NCI-H2227 (cell line): ENCODE measurements at regions not wholly inside any gene's neighbourhood (a gene's known extent, or its start where the extent isn't known, plus 50 kb on each side); places are given as distances from the start of the nearest gene placed in this dataset.
"Not testable (repeated sequence)": the region's sequence is repeated elsewhere in the genome, so short reads cannot be mapped to it uniquely, and the experiment has no call there.

ENCODE experiments used
- DNase-seq: peaks from one replicate; lab custom pipeline; 2025; ENCODE audit not compliant: unreplicated experiment; lab: John Stamatoyannopoulos, UW

DNA sequence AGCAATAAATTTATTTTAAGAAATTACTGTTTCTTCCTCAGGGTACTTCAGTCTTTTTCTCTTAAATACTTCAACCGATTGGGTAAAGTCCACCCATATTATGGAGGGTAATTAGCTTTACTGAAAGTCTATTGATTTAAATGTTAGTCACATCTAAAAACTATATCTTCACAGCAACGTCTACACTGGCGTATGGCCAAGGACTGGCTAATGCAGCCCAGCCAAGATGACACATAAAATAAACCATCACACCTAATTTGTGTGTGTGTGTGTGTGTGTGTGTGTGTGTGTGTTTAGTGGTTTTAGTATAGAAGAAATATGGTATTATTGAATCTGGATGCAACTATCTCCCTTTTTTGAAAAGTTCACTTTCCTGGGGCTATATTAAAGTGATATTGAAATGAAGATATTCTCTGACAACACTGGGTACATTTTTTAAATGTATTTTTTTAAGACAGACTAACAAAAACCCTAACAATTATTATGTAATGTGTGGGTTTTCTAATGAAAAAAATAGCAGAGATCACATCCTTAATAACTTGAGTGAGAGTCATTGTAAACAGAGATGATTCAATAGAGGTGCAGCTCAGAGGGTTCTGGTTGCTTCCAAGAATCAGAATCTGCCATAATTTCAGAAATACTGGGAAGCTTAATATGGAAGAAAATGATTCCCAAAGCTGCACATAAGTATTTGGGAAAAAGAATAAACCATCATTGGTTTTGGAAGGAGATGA, 584.2 kb upstream of the MBL2 start:
- no peak for DNase-seq

DNA sequence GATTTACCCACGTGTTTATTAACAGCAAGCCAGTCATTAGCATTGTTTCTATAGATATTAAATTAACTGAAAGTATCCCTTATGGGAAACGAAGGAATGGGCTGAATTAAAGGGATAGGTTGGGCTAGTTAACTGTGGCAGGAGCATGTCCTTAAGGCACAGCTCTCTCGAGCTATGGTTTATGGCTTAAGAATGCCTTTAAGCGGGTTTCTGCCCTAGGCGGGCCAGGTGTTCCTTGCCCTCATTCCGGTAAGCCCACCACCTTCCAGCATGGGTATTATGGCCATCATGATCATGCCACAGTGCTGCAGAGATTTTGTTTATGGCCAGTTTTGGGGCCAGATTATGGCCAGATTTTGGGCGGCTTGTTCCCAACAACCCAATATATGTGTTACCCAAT, 569.9 kb upstream of the MBL2 start:
- DNase-seq, result not testable (repeated sequence)

DNA sequence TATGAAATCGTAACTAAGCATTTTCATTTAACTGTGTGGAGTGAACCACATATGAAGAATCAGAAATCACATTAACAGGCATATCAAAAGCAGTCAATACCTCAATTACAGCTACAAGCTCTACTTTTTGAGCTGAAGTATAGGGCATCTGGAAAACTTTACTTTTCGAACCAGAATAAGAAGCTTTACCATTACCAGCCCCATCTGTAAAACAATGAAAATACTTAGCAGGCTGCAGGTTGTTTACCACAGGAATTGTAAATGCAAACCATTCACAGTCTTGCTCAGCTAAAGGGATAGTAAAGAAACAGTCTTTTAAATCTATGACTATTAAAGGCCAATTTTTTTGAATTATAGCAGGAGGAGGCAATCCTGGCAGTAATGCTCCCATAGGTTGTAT, 565.6 kb upstream of the MBL2 start:
- not testable (repeated sequence) for DNase-seq

DNA sequence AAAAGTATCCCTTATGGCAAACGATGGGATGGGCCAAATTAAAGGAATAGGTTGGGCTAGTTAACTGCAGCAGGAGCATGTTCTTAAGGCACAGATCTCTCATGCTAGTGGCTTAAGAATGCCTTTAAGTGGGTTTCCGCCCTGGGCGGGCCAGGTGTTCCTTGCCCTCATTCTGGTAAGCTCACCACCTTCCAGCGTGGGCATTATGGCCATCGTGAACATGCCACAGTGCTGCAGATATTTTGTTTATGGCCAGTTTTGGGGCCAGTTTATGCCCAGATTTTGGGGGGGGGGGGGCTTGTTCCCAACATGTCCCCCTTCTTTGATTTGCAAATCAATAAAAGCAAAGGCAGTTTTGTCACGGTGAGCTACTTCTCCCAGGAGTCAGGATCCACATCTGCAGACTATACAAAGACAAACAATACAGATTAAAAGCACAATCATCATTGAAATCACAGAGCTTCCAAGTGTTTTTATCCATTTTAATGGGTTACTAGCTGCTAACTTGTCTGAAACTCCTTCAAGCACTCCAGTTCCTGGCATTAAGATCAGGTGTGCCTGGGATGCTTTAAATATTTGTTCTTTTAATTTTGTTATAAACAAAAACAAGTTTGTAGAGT, 563.3 kb upstream of the MBL2 start:
- DNase-seq, result not testable (repeated sequence)

DNA sequence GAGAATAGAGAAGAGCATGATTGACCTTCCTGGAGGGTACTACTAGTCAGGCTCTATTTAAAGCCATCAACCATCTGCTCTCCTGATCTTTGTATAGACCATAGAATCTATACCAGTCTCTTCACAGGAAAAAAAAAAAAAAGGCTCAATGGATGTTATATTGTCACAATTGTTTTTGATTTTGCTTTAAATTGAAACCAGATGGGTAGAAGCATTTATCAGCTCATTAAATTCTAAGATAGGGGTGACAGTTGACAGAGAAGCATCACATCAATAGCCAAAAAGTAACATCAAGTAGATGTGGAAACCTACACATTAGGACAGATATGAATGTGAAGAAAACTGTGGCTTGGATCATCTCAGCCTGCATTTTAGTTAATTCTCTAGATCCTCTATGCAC, 558.9 kb upstream of the MBL2 start:
- DNase-seq, result peak; percentile 76

DNA sequence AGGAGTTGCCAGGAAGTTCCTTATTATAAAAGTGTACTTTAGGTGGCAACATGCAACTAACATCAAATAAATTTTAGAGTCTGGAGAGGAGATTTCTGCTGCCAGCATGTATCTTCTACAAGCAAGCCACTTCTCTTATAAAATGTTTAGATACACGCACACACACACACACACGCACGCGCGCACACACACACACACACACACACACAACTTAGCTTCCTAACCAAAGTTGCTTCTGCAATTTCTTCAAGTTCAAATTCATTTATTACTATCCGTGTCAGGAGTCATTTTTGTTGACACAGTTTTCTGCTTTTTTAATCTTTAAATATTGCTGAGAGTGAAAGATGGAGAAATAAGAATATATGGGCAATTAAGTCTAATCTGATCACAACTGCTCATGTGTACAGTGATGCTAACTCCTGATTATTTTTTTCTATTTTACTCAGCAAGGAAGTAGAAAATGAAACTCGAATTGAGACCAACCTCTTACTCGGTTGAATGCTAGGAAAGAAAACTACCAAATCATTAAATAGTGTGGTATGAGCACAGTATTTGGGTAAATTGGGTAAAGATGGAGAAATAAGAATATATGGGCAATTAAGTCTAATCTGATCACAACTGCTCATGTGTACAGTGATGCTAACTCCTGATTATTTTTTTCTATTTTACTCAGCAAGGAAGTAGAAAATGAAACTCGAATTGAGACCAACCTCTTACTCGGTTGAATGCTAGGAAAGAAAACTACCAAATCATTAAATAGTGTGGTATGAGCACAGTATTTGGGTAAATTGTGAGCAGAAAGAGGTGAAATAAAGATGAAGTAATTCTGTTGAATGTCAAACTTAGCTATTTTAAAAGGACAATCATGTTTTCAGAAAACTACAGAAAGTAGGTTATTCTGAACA, 554.1 kb upstream of the MBL2 start:
- not testable (repeated sequence) for DNase-seq

DNA sequence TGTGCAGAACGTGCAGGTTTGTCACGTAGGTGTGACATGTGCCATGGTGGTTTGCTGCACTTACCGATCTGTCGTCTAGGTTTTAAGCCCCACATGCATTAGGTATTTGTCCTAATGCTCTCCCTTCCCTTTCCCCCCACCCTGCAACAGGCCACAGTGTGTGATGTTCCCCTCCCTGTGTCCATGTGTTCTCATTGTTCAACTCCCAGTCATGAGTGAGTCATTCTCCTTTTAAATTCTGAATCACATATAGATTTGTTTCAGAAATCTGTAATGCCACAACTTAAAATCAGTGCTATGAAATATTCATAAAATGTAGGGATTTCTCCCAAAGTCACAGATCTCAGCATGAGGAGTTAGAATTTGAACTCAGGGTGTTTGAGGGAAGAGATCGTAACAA, 552.5 kb upstream of the MBL2 start:
- DNase-seq, result no peak

DNA sequence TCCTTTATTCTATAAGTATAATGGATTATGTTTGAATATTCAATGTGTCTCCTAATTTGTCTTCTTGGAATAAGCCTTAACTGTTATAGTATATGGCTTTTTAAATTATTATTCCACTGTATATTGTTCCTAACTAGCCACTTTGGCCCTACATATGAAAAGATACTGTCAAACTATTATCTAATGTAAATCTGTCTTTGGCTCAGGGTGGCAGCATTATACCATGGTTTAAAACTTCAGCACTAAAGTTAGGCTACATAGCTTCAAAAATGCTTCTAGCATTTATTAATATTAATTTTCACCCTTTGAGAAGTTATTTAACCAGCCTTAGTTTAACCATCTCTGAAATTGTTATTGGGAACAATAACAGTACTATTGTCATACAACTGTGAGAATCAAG, 543.1 kb upstream of the MBL2 start:
- no peak for DNase-seq

DNA sequence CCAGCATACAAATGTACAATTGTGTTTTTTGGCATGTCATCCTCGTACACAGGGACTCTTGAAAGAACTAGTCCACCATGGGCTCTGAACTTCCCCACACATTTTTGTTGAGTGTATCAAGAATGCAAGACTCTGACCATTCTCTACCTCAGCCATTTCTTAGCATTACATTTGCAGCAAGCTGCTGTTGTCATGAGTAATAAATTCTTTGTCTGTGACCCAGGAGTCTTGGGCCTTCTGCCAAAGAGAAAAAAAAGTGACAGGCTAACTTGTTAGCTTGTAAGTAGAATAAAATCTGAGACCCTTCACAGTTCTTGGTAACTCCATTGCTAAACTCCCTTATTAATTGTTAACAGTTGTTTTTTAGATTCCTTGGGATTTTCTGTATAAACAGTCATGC, 542.3 kb upstream of the MBL2 start:
- DNase-seq, result no peak

DNA sequence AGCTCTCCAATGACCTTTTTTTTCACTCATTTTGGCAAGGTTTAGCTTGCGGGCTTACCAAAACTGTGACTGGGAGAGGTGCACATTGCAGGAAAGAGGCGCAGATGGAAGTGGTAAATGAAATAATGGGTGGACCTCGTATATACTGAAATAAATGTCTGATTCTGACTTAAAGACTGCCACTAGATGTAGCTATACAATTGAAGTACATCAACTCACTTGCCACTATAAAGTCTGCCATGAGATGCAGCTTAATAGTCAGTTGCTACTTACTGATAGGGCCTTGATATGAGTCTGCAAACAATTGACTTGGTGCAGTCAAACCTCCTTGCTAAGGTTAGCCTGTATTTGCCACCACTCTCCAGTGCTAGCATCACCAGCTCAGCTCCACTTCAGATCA, 525.9 kb upstream of the MBL2 start:
- DNase-seq, result no peak

DNA sequence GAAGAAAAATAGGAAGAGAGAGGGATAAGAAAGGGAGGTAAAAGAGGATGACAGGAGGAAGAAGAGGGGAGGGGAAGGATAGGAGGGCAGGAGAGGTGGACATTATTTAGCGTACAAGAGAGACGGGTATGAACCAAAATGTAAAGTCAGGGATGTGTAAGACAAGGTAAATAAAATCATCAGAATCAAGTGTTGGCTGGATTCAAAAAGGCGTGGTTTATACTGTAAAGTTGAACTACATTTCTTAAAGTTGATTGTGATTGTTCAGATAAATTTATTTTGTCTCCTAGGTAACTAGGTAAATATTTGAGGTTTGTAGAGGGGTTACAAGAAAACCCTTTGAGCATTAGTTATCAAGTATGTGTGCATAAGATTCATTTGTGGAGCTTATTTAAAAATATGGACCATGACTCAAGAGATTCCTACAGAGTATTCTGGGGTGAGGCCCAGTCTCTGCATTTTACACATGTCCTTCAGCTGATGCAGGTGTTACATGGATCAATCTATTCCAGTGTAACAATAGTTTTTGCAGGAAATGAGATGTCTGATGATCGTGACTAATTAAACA, 512.1 kb upstream of the MBL2 start:
- DNase-seq, result no peak

DNA sequence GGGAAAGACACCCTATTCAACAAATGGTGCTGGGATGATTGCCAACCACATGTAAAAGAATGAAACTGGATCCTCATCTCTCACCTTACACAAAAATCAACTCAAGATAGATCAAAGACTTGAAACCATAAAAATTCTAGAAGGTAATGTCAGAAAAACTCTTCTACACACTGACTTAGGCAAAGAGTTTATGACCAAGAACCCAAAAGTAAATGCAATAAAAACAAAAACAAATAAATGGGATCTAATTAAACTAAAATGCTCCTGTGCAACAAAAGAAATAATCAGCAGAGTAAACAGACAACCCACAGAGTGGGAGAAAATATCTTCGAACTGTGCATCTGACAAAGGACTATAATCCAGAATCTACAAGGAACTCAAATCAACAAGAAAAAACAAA, 504.2 kb upstream of the MBL2 start:
- DNase-seq, result no peak

DNA sequence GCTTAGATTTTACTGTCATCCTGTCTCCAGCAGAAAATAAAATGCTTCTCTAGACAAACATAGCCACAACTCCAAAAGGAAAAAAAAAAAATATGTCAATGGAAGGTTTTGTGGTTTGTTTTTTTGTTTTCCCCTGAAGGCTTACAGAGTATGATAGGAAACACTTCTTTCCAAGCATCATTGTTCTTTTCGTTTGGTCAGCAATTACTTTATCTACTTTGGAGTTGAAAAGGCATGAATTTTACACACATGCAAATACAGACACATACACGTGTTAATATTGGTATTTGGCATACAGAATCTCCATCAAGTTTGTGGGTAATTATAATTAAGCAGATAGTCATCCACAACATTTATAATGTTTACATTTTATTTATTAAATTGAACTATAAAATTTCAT, 496.9 kb upstream of the MBL2 start:
- DNase-seq, result no peak

DNA sequence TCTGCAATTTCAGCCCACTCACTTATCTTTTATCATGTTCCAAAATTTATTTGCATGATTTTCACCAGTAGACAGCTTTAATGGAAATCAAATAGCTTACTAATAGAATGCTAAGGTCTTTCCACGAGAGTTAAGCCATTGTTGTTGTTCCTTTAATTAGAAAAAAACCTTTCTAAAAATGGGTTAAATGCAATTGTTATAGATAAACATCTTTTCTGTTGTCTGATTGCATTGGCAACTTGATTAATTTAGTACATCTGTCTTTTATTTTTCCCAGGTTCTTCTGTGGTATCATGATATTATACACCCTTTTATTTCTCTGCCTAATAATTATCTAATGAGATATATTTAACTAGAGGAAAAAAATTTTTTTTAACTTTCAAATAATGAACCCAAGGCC, 487.6 kb upstream of the MBL2 start:
- DNase-seq, result no peak

DNA sequence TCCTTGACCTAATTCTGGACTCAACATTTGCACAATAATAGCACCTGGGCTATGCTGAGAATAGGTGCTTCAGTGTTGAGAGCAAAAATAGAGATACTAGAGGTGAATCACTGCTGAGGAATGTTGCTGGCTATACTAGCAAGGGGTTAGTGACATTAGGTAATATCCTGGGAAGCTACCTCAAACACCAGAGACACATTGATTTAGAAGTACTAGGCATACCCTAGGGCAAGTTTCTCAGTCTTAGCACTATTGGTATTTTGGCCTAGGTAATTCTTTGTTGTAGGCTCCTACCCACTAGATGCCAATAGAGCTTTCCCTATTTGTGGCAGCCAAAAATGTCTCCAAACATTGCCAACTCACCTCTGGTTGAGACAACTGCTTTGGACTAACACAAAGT, 484.0 kb upstream of the MBL2 start:
- DNase-seq, result no peak

DNA sequence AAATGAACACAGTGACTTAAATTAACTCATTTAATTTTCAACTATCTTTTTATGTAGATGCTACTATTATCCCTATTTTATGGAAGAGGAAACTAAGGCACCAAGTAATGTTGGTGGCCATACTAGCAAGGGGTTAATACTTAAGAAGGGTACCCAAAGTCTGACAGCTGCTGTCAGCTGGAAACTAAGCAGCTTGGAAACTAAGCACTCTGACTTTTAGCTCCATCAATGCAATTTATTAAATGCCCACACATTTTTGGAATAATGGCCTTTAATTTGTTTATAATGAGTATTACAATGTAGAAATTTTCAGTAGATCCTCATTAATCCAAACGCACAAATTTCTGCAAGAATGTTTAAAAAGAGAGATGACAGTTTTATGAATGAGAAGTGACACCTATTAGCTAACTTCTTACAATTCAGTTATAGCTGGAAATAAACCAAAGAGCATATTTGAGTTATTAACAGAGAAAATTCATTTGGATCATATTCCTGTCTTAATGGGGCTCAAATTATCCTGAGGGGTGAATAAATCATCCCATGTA, 483.1 kb upstream of the MBL2 start:
- no peak for DNase-seq

DNA sequence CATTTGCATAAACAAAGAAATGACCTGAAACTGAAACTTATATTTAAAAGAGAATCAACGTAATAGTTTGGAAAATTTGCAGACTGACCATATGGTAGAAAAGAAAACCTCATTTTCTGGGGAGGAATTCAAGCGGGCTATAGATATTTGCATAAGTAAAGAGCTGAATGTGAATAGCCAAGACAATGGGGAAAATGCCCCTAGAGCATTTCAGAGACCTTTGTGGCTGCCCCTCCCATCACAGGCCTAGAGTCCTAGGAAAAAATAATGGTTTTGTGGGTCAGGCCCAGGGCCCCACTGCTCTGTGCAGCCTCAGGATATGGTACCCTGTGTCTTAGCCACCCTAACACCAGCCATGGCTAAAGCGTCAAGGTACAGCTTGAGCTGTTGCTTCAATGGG, 480.6 kb upstream of the MBL2 start:
- no peak for DNase-seq

DNA sequence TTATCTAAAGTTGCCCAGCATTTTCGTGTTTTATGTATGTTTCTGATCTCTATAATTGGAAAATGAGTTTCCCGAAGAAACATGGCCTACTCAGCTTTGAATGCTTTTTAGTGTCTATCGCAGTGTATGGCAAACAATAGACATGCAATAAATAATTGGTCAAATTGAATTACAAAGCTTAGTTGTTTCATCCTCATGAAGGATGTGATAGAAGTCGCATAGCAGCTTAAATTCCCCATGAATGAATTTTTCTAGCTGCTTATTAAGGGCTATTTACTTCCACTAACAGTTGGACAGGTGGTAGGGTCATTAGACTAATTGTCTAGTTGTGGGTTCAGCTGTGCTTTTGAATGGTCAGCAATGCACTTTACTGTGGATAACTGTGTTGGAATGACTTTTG, 467.3 kb upstream of the MBL2 start:
- peak; percentile 49 for DNase-seq

DNA sequence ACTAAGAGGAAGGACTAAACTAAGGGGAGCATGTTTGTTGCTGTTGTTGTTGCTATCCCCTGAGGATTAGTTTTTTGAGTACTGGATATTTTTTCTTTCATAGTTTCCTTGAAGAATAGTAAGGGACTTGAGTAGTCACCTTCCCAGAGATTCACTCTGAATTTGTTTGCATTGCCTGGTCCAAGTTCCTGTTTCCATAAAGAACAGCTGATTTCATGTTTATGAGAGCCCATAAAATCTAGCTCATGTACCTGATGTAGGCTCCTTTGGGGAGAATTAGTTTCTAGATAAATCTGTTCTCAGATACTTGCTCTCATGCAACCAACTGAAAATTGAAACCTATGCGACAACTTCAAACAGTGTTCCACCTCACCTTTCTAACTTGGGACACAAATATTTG, 464.4 kb upstream of the MBL2 start:
- DNase-seq, result no peak

DNA sequence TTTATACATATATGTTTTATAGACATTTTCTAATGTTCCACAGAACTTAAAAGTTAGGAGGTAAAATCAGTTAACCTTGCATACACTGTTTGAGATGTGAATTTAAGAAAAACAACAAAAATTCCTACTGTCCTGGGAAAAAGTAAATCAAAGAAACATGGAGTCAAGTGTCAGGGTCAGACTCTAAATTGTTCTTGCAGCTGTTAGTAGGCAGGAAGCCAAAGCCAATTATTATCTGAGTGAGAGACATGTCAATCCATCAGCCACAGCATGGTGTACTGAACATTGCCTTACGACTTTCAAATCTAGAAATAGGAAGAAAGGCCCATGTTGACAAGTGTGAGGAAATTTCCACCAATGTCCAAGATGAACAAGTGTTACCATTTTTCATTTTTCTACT, 461.2 kb upstream of the MBL2 start:
- peak; percentile 67 for DNase-seq

DNA sequence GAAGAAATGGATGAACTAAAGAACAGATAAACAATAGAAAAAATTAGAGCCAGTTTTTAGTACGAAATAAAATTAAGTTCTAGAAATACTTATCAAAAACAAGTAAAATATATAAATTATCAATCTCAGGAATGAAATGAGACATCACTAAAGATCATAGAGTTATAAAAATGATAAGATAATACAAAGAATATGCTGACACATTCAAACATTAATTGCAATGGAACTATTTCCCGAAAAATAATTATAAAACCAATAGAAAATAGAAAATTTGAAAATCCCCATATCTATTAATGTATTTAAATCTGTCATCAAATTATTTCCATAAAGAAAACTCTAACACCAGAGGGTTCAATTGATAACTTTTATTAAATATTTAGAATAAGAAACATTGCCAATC, 458.1 kb upstream of the MBL2 start:
- DNase-seq, result no peak
